DMS79 treated with DMSO at 0.1 percent for 48 hours (cell line): ENCODE measurements at regions not wholly inside any gene's neighbourhood (a gene's known extent, or its start where the extent isn't known, plus 50 kb on each side); places are given as distances from the start of the nearest gene placed in this dataset.

Experiments used
- DNase-seq: peaks from one replicate; lab custom pipeline; 2025; lab: John Stamatoyannopoulos, UW

GRCh38 chr1:182293119-182293589 lies 98.4 kb downstream of the GLUL start:
- DNase-seq: no peak

GRCh38 chr1:182292193-182292741 lies 99.3 kb downstream of the GLUL start:
- no peak for DNase-seq

- no peak for DNase-seq
These were observed 99.9 kb downstream of the GLUL start for GRCh38 chr1:182291584-182292192.

GRCh38 chr1:182288749-182289604 lies 102.6 kb downstream of the GLUL start:
- DNase-seq: no peak

- no peak for DNase-seq
These were observed 104.8 kb downstream of the GLUL start for GRCh38 chr1:182286761-182287160.

GRCh38 chr1:182283746-182284544 lies 107.6 kb downstream of the GLUL start:
- DNase-seq: no peak

GRCh38 chr1:182281541-182281940 lies 110.0 kb downstream of the GLUL start:
- DNase-seq: no peak

- peak; percentile 15 for DNase-seq
These were observed 111.1 kb downstream of the GLUL start for GRCh38 chr1:182280504-182280900.

GRCh38 chr1:182279724-182280503 lies 111.7 kb downstream of the GLUL start:
- peak; percentile 29 for DNase-seq

GRCh38 chr1:182279302-182279701 lies 112.3 kb downstream of the GLUL start:
- no peak for DNase-seq

- DNase-seq: no peak
These were observed 113.2 kb downstream of the GLUL start for GRCh38 chr1:182278144-182279054.

- DNase-seq: no peak
These were observed 116.3 kb downstream of the GLUL start for GRCh38 chr1:182275271-182275670.

GRCh38 chr1:182274618-182275017 lies 117.0 kb downstream of the GLUL start:
- DNase-seq: no peak

GRCh38 chr1:182270731-182271130 lies 120.9 kb downstream of the GLUL start:
- no peak for DNase-seq

GRCh38 chr1:182269097-182269496 lies 122.5 kb downstream of the GLUL start:
- DNase-seq: no peak

GRCh38 chr1:182268669-182269068 lies 122.9 kb downstream of the GLUL start:
- DNase-seq: no peak

- no peak for DNase-seq
These were observed 127.4 kb downstream of the GLUL start for GRCh38 chr1:182264185-182264584.

- DNase-seq: no peak
These were observed 127.9 kb downstream of the GLUL start for GRCh38 chr1:182263706-182264105.

GRCh38 chr1:182262425-182262824 lies 129.2 kb downstream of the GLUL start:
- DNase-seq: no peak

GRCh38 chr1:182261655-182262054 lies 129.9 kb downstream of the GLUL start:
- DNase-seq: no peak
